HG02588 (cell line): ENCODE measurements at regions not wholly inside any gene's neighbourhood (a gene's known extent, or its start where the extent isn't known, plus 50 kb on each side); places are given as distances from the start of the nearest gene placed in this dataset.

Experiments
- ATAC-seq: cut with Tn5 transposase; IDR thresholded peaks from one replicate; pipeline ENCODE4 v1.9.1; 2021; ENCODE audit warnings: mild to moderate bottlenecking, moderate library complexity; ENCODE audit not compliant: unreplicated experiment

GRCh38 chr2:104125096-104125495 is 728.8 kb upstream of the POU3F3 start:
- ATAC-seq, result no peak

DNA sequence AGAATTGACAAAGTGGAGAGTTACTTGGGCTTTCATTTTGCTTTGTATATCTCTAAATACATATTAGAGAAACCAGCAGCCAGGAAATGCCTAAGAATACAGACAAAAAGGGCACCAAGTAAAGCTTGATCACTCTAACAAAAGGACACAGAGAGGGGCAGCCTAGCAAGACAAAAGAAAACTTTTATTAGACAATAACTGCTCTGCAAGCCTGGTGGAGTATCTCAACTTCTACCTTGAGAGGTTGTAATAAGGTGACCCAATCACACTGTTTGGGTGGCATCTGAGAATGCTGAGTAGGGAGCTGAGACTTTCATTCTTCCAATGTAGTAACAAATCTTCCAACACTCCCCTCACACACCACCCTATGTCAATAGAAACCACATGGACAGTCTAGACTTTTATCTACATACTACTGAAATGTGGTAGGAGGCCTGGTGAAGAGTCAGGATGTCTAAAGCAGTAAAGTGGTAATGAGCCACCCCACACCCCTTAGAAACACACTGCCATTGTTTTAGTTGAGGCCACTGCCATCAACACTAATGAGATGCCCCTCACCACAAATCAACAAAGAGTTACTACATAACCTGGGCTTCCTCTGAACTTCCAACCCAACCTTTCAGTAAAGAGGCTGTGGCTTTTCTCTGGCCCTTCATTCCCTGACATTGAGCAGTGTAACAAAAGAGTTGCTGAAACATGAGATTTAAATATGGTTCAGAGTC is 726.7 kb upstream of the POU3F3 start:
- ATAC-seq, result no peak

GRCh38 chr2:104140361-104140760 is 713.6 kb upstream of the POU3F3 start:
- ATAC-seq, result no peak

- ATAC-seq, result no peak
Observed at GRCh38 chr2:104158191-104158590, 695.7 kb upstream of the POU3F3 start.

GRCh38 chr2:104163611-104164130 is 690.2 kb upstream of the POU3F3 start:
- no peak for ATAC-seq

GRCh38 chr2:104164721-104165252 is 689.1 kb upstream of the POU3F3 start:
- ATAC-seq, result no peak

GRCh38 chr2:104177179-104177578 is 676.7 kb upstream of the POU3F3 start:
- ATAC-seq, result no peak

- no peak for ATAC-seq
Observed at GRCh38 chr2:104179644-104180043, 674.3 kb upstream of the POU3F3 start.

- no peak for ATAC-seq
Observed at GRCh38 chr2:104200533-104201168, 653.3 kb upstream of the POU3F3 start.

- no peak for ATAC-seq
Observed at GRCh38 chr2:104213758-104214157, 640.2 kb upstream of the POU3F3 start.

DNA sequence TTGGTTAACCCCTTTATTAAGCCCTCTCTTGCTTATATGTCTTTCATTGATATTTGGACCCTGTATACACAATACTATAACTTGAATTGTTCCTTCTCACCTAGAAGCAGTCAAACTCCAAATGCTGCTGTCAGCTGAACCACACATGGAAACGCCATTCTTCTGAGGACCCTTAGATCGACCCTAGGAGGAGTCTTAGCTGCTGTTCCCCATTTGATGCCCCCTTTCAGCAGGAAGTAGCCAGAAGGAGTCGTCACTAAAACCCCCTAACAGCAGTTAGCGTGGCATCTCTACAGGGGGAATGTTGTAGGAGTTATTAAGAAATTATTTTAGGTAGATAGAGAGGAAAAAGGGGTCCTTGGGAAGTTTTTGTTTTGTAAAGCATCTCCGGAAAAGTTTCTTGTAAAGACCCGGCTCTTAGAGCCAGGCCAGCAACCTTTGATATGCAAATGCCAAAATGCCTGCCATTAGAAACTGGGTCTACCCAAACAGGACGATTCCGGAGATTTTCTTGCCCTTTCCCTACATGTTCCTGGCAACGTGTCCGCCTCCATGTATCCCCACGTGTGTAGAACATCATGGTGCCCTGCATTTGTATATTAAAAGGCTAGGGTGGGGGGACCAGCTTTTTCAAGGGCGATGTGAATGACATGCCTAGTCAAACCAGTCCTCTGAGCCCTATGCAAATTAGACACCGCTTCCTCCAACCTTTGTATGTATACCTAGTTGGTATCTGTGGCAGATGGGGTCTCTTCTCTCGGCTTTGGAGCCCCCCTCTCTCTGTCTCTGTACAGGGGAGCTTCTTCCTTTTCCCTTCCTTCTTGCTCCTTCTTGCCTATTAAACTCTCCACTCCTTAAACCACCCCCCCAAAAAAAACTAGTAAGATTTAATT is 638.4 kb upstream of the POU3F3 start:
- ATAC-seq, result no peak

DNA sequence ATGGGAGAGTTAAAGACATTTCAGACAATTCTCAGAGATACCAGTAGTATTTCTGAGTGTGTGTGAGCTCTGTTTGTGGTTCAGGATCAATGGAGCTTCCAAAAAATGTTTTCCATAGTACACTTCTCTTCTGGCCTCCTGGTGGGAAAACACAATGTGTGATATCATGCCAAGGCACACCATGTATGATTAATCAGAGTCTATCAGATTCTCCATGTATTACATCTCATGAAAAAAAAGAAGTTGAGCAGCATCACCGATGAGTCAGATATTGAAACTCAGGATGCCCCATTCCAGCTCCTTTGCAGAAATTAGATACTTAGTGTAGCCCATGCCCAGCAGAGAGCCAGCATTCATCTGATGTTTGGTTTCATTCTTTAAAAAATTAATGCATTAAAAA is 620.3 kb upstream of the POU3F3 start:
- no peak for ATAC-seq

- no peak for ATAC-seq
Observed at GRCh38 chr2:104236491-104236890, 617.4 kb upstream of the POU3F3 start.

DNA sequence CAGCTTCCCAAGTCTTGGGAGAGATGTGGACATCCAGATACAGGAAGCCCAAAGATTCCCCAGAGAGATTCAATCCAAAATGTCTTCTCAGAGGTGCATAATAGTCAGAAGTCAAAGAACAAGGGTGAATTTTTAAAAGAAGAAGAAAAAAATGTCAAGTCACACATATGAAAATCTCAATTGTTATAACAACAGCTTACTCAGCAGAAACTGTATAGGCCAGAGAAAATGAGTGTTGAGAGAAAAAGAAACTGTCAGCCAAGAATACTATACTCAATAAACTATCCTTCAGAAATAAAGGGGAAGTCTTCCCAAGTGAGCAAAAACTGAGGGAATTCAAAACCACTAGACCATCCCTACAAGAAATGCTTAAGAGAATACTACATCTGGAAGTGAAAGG is 612.9 kb upstream of the POU3F3 start:
- no peak for ATAC-seq

GRCh38 chr2:104249629-104250028 is 604.3 kb upstream of the POU3F3 start:
- no peak for ATAC-seq

DNA sequence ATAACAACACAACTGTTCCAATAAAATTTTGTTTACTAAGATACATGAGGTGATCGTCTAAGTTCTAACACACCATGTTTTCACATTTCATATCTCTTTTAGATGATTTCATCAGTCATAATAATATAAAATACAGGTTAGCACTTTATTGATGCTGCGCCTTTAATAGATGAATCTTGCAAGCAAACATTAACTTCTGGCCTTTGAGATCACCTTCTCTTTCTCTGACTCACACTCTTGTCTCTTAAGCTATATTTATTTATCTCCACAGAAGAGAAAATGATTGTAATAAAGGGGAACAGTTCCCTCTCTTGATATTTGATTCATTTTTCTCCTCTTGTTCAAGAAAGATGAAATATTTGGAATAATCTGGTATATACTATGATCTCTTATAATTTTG is 603.3 kb upstream of the POU3F3 start:
- ATAC-seq, result no peak

- ATAC-seq, result no peak
Observed at GRCh38 chr2:104254017-104254416, 599.9 kb upstream of the POU3F3 start.

DNA sequence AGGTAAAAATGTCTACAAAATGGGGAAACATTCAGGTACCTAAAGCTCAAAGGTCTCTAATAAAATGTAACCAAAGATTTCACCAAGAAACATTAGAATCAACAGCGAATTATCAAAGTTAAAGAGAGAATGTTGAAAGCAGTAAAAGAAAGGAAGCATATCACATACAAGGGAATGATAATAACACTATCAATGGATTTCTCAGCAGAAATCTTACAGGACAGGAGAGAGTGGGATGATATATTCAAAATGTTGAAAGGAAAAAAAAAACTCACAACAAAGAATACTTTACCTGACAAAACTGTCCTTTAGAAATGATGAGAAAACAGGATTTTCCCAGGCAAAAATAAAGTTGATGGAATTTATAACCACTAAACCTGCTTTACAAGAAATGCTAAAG is 591.2 kb upstream of the POU3F3 start:
- ATAC-seq, result no peak

DNA sequence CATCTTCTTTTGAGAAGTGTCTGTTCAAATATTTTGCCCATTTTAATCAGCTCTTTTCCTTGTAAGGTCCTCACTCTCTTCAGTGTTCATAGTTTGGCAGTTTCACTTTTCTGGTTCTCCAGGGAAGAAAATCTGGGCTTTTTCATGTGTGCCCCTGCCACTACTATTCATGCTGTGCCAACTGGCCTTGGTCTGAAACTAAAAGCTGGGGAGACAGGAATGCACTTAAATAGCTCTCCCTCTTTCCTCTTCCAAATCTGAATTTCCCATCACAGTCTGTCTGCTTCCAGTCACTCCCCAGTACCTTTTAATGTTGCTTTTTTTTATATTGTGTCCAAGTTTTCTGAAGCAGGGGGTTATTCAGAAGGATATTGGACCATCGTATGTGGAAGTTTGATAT is 574.3 kb upstream of the POU3F3 start:
- no peak for ATAC-seq

GRCh38 chr2:104280216-104280615 is 573.7 kb upstream of the POU3F3 start:
- ATAC-seq, result no peak

- ATAC-seq, result no peak
Observed at GRCh38 chr2:104286841-104287240, 567.1 kb upstream of the POU3F3 start.
